ENCODE measurements at regions not wholly inside any gene's neighbourhood (a gene's known extent, or its start where the extent isn't known, plus 50 kb on each side); places are given as distances from the start of the nearest gene placed in this dataset.
A peak's percentile ranks its signal among the peaks of the same experiment; 100 is the strongest.

DNA sequence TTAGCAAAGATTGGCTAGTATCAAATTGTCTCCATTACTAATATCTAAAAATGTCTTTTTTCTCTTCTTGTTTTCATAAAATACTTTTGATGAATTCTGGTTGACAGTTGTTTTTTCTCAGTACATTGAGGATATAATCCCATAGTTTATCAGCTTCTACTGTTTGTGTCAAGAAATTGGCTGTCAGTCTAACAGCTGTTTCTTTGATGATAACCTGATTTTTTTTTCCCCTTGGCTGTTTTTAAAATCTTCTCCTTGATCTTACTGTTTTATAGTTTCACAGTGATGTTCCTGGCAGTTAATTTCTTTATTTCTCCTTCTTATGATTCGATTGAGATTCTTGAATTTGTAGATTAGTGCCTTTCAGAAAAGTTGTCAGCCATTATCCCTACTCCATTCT lies 315.3 kb upstream of the PMFBP1 start:
- TF ChIP-seq, protein P1, sequence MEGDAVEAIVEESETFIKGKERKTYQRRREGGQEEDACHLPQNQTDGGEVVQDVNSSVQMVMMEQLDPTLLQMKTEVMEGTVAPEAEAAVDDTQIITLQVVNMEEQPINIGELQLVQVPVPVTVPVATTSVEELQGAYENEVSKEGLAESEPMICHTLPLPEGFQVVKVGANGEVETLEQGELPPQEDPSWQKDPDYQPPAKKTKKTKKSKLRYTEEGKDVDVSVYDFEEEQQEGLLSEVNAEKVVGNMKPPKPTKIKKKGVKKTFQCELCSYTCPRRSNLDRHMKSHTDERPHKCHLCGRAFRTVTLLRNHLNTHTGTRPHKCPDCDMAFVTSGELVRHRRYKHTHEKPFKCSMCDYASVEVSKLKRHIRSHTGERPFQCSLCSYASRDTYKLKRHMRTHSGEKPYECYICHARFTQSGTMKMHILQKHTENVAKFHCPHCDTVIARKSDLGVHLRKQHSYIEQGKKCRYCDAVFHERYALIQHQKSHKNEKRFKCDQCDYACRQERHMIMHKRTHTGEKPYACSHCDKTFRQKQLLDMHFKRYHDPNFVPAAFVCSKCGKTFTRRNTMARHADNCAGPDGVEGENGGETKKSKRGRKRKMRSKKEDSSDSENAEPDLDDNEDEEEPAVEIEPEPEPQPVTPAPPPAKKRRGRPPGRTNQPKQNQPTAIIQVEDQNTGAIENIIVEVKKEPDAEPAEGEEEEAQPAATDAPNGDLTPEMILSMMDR (conservative IDR thresholded peaks at IDR 0.05; ENCODE audit: low read depth, low read length) = no peak
- no peak for DNase-seq (ENCODE audit: low read depth)
- H3K4me3 ChIP-seq (ENCODE audit: low read depth, low read length) = no peak overlapping the region

DNA sequence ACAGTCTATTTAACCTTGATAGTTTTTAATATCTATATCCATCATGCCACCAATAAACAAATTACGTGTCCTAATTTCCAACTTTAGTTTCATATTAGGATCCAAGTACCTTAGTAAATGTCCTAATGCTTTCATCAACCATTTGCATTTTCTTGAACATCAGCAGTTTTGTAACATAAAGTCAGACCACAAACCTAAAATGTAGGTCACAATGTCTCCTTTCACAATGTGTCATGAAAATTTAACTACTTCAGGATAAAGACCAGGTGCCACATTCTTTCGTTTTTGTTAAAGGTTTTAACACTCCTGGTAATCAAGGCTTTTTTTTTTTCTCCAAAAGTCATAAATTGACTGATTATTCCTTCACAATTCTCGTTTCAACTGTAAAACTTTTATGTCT lies 310.7 kb upstream of the PMFBP1 start:
- DNase-seq (ENCODE audit: low read depth) = no peak
- no peak overlapping the region for H3K4me3 ChIP-seq (ENCODE audit: low read depth, low read length)
- TF ChIP-seq, protein P1 (conservative IDR thresholded peaks at IDR 0.05; ENCODE audit: low read depth, low read length) = no peak

DNA sequence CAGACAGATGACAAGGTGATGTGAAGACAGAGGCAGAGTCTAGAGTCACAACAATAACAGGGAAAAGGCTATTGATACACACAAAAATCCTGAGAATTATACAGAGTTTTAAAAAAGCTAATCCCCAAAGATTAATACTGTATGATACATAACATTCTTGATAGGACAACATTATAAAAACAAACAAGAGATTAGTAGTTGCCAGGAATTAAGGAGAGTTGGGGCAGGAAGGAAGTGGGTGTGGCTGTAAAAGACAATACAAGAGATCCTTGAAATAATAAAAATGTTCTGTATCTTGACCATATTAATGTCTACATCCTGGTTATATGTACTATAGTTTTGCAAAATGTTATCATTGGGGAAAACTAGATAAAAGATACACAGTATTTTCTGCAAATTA lies 309.5 kb upstream of the PMFBP1 start:
- no peak overlapping the region for H3K4me3 ChIP-seq (ENCODE audit: low read depth, low read length)
- TF ChIP-seq, protein P1 (conservative IDR thresholded peaks at IDR 0.05; ENCODE audit: low read depth, low read length) = no peak
- no peak for DNase-seq (ENCODE audit: low read depth)

DNA sequence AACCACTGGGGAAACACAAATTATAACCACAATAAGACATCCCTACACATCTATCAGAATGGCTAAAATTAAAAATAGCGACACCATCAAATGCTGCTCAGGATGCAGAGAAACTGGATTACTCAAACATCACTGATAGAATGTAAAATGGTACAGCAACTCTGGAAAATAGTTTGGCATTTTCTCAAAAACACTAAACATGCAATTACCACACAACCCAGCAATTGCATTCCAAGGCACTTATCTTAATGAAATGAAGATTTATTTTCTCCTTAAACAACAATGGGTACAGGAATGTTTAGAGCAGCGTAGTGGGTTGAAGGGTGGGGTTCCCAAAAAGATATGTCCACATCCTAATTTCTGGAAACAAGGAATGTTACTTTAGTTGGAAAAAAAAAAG lies 309.0 kb upstream of the PMFBP1 start:
- DNase-seq (ENCODE audit: low read depth) = no peak
- TF ChIP-seq, protein P1 (conservative IDR thresholded peaks at IDR 0.05; ENCODE audit: low read depth, low read length) = no peak

DNA sequence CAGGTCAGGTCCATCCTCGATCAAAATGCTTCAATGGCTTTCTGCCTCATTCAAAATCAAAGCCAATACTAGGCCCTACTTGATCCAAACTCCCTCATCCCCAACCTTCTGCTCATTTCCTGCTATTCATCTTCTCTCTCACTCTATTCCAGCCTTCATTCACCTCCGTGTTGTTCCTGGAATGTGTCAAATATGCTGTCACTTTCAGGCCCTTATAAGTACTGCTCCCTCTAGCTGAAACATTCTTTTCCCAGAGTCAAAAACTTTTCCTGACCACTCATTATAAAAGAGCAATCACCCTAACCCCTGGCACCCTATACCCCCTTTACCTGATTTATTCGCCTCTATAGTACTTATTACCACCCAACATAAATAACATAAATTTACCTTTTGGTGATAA lies 303.7 kb upstream of the PMFBP1 start:
- TF ChIP-seq, protein P1 (conservative IDR thresholded peaks at IDR 0.05; ENCODE audit: low read depth, low read length) = no peak
- no peak overlapping the region for H3K4me3 ChIP-seq (ENCODE audit: low read depth, low read length)
- no peak for DNase-seq (ENCODE audit: low read depth)

More for the DNA sequence above, 309.0 kb upstream of the PMFBP1 start:
- no peak overlapping the region for H3K4me3 ChIP-seq (ENCODE audit: low read depth, low read length)

DNA sequence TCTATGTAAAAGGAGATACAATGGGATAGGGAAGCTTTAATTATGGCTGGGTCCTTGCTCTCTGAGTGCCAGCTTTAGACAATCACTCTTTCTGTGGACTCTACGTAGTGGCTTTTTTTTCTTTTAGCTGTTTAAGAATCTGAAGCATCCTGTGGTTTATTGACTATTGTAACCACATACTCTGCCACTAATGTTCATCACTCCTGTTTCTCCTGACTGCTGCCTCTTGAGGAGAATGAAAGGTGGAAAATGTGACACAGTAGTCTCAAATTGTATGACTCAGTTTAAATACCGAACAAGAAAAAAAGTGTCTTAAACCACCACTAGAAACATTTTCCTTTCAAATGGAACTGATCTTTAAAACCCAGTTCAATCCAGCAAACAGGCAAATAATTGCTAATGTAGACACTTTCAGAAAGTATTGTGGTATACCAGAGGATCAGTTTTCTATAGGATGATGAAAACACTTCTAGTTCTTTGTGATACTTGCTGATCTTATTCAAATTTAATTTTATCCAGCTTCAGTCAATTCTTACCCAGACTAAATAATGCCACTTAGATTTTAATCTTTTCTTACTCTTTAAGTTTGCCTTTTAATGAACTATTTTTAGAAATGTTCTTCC lies 302.7 kb upstream of the PMFBP1 start:
- DNase-seq (ENCODE audit: low read depth) = peak; percentile 78
- TF ChIP-seq, protein P1 (conservative IDR thresholded peaks at IDR 0.05; ENCODE audit: low read depth, low read length) = no peak
- H3K4me3 ChIP-seq (ENCODE audit: low read depth, low read length) = no peak overlapping the region

DNA sequence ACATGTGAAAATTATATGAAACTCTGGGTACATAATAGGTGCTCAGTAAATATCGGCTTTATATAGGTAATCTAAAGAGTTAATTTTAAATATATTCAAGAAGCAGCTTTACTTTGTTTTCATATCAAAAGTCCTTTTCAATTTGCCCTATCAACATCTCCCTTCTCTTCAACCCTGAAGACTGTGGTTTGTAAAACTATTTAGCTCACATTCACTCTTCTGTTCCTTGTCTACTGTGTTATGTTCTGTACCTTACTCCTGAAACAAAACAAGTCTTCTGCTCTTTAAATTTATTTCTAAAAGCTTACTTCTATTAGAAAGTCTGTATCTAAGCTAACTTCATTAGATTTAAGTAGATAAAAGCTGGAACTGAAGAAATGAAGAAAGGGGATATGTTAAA lies 301.7 kb upstream of the PMFBP1 start:
- no peak overlapping the region for H3K4me3 ChIP-seq (ENCODE audit: low read depth, low read length)
- DNase-seq (ENCODE audit: low read depth) = no peak
- TF ChIP-seq, protein P1 (conservative IDR thresholded peaks at IDR 0.05; ENCODE audit: low read depth, low read length) = no peak

All from epithelial cell of proximal tubule (primary cell).